ENCODE measurements at regions not wholly inside any gene's neighbourhood (a gene's known extent, or its start where the extent isn't known, plus 50 kb on each side); places are given as distances from the start of the nearest gene placed in this dataset.

- H3K4me1 ChIP-seq (ENCODE audit: insufficient read depth, insufficient read length): no peaks in the 10 kb centered on the region
- H3K9me3 ChIP-seq (ENCODE audit: insufficient read depth, low read length): no peaks in the 10 kb centered on the region
- no peak overlapping the region for H3K9ac ChIP-seq (ENCODE audit: insufficient read length, low read depth)
- H3K36me3 ChIP-seq (ENCODE audit: insufficient read depth, insufficient read length, low read length): no peaks in the 10 kb centered on the region
- DNase-seq (ENCODE audit: low read depth, low spot score): no peak
- TF ChIP-seq YY1 (IDR thresholded peaks at IDR 0.05; ENCODE audit: insufficient read depth, insufficient read length): no peak
- no peak for TF ChIP-seq SUZ12 (IDR thresholded peaks at IDR 0.05; ENCODE audit: extremely low read depth, insufficient read depth, insufficient read length)
- no peak for TF ChIP-seq ZNF274 (IDR thresholded peaks at IDR 0.05; ENCODE audit: low read depth, low read length)
- H3K4me3 ChIP-seq (ENCODE audit: insufficient read length, low read depth): no peak overlapping the region
- no peaks in the 10 kb centered on the region for H3K27me3 ChIP-seq (ENCODE audit: insufficient read depth, insufficient read length)
These were observed 91.4 kb upstream of the SCN10A start for GRCh38 chr3:38907426-38907825.

GRCh38 chr3:38890426-38890825 is 74.4 kb upstream of the SCN10A start:
- H3K9me3 ChIP-seq (ENCODE audit: insufficient read depth, low read length): peaks cover 10% of the 10 kb centered on the region; the same call in 1 of the 2 replicates
- no peaks in the 10 kb centered on the region for H3K27me3 ChIP-seq (ENCODE audit: insufficient read depth, insufficient read length)
- TF ChIP-seq YY1 (IDR thresholded peaks at IDR 0.05; ENCODE audit: insufficient read depth, insufficient read length) (no peak), SUZ12 (IDR thresholded peaks at IDR 0.05; ENCODE audit: extremely low read depth, insufficient read depth, insufficient read length) (no peak), ZNF274 (IDR thresholded peaks at IDR 0.05; ENCODE audit: low read depth, low read length) (no peak)
- H3K36me3 ChIP-seq (ENCODE audit: insufficient read depth, insufficient read length, low read length): no peaks in the 10 kb centered on the region
- no peak overlapping the region for H3K4me3 ChIP-seq (ENCODE audit: insufficient read length, low read depth)
- DNase-seq (ENCODE audit: low read depth, low spot score): no peak
- H3K4me1 ChIP-seq (ENCODE audit: insufficient read depth, insufficient read length): no peaks in the 10 kb centered on the region
- H3K9ac ChIP-seq (ENCODE audit: insufficient read length, low read depth): no peak overlapping the region

- Histone ChIP-seq H3K4me3 (ENCODE audit: insufficient read length, low read depth) (no peak overlapping the region), H3K27me3 (ENCODE audit: insufficient read depth, insufficient read length) (no peaks in the 10 kb centered on the region), H3K9ac (ENCODE audit: insufficient read length, low read depth) (no peak overlapping the region), H3K4me1 (ENCODE audit: insufficient read depth, insufficient read length) (no peaks in the 10 kb centered on the region), H3K9me3 (ENCODE audit: insufficient read depth, low read length) (no peaks in the 10 kb centered on the region), H3K36me3 (ENCODE audit: insufficient read depth, insufficient read length, low read length) (no peaks in the 10 kb centered on the region)
- TF ChIP-seq SUZ12 (IDR thresholded peaks at IDR 0.05; ENCODE audit: extremely low read depth, insufficient read depth, insufficient read length) (no peak), YY1 (IDR thresholded peaks at IDR 0.05; ENCODE audit: insufficient read depth, insufficient read length) (no peak), ZNF274 (IDR thresholded peaks at IDR 0.05; ENCODE audit: low read depth, low read length) (no peak)
- no peak for DNase-seq (ENCODE audit: low read depth, low spot score)
These were observed 62.6 kb upstream of the SCN10A start for GRCh38 chr3:38878646-38879045.
